ENCODE measurements at regions not wholly inside any gene's neighbourhood (a gene's known extent, or its start where the extent isn't known, plus 50 kb on each side); places are given as distances from the start of the nearest gene placed in this dataset.
"Not testable (repeated sequence)": the region's sequence is repeated elsewhere in the genome, so short reads cannot be mapped to it uniquely, and the experiment has no call there.

DNA sequence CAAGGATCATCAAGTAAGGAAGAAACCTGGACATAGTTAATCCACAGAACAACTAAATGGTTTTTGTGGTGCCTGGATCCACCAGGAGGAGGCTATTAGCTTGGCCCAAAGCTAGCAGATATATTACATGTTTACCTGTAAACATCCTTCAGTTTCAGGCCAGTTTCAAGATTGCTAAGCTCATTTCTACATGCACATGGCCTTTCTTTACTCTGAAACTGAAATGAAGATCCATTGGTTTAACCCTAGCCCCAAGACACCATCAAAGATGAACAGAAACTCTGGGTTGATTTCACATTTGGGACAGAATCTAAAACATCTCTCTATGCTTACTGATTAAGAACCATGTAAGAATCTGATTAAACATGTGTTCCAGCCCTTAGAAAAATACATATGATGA lies 611.8 kb downstream of the TLE1 start:
- DNase-seq (ENCODE audit: low read depth) = no peak

DNA sequence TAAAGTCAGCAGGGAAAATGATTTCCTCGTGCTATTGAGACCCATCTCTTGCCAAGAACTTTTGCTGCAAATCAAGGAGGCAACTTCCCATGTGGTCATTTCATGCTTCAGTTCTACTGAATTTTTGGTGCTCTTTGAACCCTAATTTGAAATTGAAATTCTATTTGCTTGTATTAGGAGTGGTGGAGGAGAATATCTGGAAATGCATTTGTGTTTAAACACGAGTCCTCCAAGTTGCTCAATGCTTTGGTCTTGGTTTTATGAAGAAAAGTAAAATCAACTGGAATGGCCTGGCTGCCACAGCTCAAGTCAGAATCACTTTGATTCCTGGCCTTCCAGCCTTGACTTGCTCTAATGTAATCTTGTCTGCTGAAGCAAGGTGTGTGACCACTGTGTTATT lies 613.2 kb downstream of the TLE1 start:
- no peak for DNase-seq (ENCODE audit: low read depth)

DNA sequence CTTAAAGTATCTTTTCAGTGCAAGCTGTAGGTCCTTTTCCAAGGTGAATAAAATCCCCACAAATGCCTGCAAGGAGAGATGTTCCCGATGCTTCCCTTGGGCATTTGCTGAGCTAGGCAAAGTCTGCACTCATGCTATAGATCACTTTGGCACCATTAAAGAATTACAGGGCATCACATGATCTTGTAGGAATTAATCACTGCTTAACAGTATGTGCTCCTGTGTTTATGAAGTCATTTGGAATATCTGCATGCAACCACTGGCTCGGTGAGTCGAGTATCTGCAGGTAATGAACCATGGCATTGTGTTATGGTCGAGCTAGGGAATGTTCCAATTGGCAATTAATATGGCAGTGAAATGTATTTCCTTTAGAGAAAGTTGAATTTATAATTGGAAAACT lies 615.1 kb downstream of the TLE1 start:
- DNase-seq (ENCODE audit: low read depth) = no peak

DNA sequence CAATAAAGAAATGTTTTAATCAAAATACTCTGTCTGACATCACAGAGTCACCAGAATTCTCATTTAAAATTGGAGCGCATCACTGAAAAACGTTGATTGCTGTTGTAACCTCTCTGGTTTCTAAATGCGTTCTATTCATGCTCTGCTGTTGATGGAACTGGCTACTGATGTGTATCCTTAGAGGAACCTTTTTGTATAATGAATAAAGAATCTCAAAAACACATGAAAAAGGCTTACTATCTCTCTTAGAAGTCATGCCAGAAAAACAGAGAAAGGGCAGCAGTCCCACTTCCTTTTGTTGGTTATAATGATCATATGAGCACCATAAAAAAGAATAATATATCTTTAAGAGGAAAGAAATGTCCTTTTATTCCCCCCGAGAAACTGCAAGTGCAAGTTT lies 615.5 kb downstream of the TLE1 start:
- DNase-seq (ENCODE audit: low read depth) = no peak

DNA sequence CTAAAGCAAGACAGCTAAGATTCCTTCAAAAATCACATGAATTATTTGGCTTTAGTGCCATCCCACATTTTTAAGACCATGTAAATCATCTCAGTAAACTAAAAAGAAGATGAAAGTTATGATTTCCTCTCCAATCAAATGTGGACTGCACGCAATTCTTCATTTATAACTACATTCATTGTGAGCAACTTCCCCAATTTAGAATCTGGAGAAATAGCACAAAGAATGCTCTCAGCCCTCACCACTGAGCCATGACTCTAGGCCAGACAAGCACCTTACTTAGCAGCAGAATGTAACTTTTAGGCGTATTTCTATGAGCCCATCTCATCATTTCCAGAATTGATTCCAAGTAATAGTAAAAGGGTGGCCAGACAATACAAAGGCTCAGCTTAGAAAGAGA lies 616.6 kb downstream of the TLE1 start:
- DNase-seq (ENCODE audit: low read depth) = no peak

DNA sequence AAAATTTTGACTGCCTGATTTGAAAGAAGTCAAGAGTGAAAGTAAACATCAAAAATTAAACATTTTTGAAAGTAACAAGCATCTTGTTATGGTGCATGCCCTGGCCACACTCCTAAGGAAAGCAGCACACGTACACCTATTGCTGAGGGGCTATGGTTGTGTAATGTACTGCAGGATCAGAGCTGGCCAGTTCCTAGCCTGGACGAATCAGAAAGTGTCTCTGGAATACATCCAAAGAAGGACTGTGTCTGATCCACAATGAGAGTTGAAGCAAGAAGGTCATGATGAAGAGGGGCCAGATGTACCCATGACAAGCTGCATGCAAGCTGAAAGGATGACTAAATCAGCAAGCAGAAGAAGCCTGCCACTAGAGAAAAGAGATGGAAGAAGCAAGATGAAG lies 618.2 kb downstream of the TLE1 start:
- peak; percentile 59 for DNase-seq (ENCODE audit: low read depth)

DNA sequence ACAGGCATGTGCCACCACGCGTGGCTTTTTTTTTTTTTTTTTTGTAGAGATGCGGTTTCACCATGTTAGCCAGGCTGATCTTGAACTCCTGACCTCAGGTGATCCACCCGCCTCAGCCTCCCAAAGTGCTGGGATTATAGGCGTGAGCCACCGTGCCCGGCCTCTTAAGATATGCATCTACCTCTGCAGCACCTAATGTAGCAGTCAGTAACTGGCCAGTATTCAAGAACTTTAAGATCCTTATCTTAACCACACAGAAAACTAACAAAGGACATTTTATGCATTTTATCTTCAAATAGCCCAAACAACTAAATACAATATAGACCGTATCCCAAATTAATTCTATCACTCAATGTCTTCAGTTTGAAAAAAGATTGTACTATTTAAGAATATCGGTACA lies 618.7 kb downstream of the TLE1 start:
- DNase-seq (ENCODE audit: low read depth) = no peak

DNA sequence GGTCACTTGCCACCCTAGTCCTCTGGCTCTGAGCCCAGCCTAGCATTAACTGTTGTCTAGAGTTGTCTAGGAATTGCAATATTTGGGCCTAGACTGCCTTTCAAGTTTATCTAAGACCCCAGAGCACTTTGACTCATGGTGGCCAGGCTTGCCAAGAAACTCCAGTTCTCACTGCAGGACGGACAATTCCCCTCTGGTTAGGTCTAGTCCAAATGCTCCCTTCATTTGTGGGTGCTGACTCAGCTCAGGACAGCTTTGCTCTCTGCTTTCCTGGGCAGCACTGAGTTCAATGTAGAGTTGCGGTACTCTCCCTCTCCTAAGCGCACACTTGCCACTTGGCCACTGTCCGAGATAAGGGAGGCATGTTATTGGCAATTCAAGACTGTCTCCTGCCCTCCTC lies 619.4 kb downstream of the TLE1 start:
- DNase-seq (ENCODE audit: low read depth) = peak; percentile 49

DNA sequence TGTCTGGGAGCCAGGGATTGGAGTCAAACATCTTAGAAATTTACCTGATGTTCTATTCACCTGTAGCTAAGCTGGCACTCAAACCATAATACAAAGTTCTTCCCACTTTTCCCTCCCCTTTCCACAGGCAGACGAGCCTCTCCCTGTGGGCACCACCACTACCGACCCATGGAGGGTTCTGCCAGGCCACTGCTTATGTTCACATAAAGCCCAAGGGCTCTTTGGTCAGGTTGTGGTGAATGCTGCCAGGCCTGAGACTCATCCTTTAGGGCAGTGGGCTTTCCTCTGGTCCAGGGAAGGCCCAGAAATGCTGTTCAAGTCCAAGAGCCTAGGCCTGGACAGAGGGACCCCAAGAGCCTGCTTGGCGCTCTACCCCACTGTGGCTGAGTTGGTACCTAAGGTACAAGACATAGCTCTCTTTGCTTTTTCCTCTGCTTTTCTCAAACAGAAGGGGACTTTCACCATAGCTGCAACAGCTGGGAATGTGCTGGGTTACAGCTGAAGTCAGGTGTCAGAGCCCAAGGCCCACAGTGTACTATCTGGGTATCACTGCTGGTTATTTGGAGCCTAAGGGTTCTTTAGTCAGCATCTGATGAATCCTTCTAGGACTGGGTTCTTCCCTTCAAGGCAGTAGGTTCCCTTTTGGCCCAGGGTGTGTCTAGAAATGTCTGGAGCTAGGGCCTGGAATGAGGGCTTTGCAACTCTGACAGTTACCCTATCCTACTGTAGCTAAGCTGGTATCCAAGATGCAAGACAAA lies 620.1 kb downstream of the TLE1 start:
- peak; percentile 36 for DNase-seq (ENCODE audit: low read depth)

DNA sequence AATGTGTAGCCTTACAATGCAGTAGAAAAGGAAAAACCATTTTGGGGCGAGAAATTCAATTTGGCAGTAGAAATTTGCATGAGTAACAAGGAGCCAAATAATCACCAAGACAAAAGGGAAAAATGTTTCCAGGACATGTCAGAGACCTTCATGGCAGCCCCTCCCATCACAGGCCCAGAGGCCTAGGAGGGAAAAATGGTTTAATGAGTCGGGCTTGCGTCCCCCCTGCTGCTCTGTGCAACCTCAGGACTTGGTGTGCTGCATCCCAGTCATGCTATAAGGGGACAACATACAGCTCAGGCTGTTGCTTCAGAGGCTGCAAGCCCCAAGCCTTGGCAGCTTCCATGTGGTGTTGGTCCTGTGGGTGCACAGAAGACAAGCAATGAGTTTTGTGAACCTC lies 626.4 kb downstream of the TLE1 start:
- not testable (repeated sequence) for DNase-seq (ENCODE audit: low read depth)

DNA sequence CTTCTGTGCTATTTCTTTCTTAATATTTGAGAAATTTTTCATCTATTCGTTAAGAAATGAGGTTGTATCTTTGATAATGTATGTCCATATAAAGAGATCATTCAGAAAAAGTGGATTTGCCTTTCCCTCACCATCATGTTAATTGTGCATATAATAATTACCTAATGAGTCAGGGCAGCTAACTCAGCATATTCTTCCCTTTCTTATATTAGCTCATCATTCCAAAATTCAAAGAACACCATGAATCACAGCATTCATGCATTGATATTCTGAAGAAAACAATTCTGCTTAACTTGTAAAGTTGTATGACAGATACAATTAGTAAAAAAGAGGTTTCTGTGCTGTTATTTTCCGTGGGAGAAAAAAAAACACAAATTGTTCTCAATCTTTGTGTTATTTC lies 630.6 kb downstream of the TLE1 start:
- DNase-seq (ENCODE audit: low read depth) = no peak

DNA sequence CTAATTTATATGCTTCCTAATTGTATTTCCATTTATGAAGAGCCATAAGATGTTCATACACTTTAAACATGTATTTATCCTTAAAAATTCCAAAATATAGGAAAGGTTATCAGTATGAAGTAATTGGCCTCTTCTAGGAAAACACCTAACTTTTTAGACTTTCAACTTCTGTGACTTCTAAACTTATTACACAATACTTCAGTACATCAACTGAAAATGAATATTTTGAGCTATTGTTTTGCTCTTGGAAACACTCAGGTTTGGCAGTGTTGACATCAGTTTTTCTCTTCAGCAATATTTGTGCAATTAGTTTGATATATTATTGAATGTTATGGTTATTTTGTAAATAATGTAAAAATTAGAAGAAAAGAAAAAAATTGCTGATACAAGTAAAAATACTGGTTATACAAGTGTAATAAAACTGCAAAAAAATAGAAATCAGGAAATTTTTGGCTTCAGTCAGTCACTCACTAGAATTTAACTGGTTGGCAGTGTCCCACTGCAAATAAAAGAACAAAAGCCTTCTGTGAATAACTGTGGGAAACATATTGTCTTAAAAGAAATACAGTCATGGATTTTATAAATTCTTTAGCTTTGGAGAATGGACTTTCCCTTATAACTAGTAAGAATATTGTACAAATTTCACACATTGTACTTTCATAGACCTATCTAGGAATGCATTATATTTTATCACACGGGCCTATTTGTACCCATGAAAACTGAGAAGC lies 635.9 kb downstream of the TLE1 start:
- no peak for DNase-seq (ENCODE audit: low read depth)

DNA sequence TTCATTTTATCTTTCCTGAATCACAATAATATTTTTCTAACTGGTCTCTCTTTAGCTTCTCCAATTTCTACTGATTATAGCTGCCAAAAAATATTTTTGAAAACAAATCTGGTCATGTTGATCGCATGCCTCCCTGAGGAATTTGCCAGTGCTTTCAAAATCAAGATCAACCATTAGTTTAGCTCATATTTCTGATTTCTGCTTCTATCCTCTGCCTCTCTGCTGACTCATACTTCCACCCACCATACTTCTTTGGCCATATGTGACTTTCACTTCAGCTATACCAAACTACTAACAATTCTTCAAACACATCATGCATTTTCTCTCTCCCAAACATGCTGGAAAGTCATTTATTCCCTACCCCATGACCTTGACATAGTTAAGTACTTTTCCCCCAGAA lies 636.5 kb downstream of the TLE1 start:
- peak; percentile 61 for DNase-seq (ENCODE audit: low read depth)

DNA sequence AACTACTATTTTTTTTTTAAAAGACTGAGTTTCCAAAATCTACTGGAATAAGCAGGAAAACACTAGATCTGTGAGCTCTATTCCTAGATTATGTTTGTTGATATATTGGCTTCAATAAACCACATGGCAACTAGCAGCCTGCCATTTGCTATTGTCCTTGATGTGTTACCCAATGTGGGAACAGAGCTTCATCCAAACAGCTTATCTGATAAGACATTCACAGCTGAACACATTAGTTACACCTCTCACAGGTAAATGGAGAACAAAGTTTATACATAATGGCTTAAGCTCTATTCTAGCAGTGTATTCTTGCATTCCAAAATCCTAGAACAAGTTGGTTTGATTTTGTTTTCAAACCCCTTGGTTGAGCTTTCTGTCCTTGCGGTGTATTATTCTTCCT lies 642.1 kb downstream of the TLE1 start:
- DNase-seq (ENCODE audit: low read depth) = no peak

DNA sequence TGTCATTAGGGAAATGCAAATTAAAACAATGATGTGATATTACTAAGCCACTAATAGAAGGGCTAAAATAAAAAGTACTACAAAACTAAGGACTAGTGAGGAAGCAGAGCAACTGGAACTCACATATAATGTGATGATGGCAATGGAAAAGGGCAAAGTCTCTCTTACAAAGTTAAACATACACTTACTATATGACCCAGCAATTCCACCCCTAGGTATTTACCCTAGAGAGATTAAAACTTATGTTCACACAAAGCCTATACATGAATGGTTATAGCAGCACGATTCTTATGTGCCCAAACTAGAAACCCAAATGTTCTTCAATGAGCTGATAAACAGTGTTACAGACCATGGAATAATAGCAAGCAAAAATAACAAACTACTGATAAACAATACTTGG lies 643.7 kb downstream of the TLE1 start:
- no peak for DNase-seq (ENCODE audit: low read depth)

DNA sequence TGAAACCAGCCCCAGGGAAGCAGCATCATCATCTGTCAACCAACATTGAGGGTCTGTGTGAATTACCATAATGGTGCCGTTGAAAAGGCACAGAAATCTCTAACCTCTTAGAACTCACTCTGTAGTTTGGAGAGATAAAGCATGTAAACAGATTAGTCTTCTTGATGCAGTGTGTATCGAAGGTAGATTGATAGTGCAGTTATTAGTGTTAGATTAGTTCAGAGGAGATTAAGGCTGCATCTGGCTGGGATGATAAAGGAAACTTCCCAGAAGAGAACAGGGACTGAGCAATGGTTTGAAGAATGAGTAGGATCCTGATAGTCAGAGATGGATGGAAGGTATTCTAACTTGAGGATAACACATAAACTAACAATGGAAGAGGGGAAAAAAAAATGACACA lies 651.5 kb downstream of the TLE1 start:
- no peak for DNase-seq (ENCODE audit: low read depth)

DNA sequence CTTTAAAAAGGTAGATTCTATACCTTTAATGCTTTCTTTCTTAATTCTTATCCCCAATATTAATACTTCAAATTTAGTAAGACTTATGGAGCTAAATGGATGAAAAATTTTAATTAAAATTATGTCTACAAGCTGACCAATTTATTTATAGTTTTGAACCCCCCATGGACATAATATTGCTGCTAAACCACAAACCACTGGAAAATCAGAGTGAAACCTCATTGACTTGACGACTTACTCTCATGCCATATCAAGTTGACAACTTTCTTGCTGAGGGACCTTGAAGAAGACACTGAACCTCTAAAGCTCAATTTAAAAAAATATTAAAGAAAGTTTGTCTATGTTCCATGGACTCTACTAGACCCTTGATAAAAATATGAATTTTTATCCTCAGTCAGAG lies 653.7 kb downstream of the TLE1 start:
- no peak for DNase-seq (ENCODE audit: low read depth)

DNA sequence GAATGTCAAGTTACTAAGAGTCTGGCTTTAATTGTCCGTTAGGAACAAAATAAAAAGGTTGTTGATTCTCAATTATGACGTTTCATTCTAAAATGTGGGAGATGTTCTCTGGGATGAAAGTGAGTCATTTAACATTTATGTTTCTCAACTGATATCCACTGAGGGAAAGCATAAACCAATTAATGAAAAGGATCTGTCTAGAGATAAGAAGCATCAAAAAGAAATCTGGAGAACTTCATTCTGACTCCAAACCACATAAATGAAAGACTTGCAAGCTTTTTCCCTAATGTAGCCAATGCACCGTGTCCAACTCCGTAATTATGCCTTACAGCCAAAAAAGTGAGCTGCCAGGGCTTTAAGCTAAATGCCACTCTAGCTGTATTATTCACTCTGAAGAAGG lies 654.2 kb downstream of the TLE1 start:
- DNase-seq (ENCODE audit: low read depth) = peak; percentile 61

DNA sequence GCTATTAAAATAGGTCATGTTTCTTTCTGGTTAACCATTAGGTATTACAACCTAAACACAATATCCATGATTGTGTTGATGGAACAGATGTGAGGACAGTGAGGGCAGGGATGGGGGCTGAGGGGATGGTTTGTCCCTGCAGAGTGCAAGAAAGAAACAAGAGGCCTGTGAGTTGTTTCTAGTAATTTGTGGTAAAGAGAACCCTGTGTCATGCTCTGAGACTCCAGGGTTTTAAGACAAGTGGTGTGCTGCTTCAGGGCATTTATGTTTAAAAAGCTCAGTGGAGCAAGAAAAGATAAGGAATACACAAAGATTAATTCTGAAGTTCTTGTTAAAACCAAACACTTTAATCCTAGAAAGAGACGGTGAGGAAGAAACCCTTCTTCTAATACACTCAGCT lies 656.5 kb downstream of the TLE1 start:
- DNase-seq (ENCODE audit: low read depth) = peak; percentile 46

DNA sequence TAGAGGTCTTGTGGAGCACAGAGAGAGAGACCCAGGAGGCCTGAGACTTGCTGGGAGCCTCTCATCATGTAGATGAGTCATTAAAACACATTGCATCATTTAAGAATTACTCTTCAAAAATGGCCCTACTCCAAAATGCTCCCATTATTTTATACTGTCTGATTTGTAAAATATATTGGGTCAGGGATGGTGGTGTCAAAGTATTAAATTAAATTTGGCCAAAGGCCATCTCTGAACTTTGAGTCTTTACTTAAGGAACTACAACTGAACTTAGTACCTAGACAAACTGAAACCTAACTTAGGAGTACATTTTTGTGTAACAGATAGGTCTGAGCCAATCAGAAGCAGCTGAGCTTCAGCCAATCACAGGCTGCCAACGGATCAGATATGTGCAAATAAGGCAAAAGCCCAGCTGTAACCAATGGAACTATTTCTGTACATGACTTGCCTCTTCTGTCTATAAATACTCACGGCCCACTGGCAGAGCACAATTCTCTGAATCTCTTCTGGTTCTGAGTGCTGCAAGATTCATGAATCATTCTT lies 657.2 kb downstream of the TLE1 start:
- peak; percentile 75 for DNase-seq (ENCODE audit: low read depth)

DNA sequence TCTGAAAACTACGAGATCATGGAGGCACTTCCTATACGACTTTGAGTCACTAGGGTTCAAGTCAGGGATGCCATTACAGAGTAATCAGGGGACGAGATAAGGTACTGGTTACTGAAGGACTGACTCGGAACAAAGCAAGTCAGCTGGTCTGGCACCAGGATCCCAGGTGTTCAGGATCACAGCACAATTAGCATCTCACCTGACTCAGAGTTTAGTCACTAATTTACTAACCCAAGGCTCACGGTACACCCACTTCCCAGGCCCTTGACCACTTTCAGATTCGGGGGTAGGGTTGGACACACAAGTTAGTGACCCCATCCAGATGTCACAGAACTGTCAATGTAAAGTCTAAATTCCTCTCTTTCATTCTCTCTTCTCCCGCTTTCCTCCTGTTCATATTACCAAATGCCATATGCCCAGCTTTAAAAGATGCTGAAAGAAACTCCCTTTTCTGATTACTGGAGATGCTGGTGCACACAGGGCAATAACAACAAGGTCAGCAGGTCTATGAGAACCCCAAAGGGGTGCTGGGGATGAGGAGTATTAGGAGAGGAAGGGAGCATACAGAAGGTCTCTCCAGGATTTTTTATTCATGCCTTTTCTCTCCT lies 657.8 kb downstream of the TLE1 start:
- no peak for DNase-seq (ENCODE audit: low read depth)

DNA sequence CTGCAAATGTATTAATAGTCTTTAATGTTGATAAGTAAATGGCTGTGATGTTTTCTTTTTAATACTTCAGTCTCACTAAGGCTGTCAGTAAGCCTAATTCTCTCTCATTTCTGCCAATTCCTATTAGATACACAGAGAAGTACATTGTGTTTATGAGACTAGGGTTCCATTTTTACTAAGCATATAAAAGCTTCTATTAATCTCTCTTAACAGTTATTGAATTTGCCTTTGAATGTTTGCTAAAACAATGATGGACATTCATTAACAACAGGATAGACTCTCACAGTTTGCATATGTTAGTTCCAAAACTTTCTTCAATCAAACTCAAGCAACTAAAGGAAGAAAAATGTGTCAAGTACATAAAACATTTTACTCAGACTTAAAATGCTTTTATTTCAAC lies 659.3 kb downstream of the TLE1 start:
- no peak for DNase-seq (ENCODE audit: low read depth)

DNA sequence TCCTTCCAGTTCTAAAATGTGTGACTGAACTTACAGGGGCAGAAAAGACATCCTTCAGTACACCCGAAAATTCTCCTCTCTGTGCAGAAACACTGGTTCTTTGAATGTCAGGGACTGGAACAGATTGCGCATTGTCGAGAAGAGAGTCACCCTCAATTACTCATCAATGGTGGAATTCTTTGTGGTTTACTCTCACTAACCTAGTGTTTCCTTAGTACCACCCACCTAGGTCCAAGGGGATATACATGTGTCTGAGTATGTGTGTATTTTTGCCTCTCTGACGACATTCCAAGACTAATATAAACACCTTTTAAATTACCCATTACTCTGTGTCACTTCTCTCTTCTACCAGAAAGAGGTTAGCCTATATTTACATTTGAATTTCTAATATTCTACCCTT lies 660.8 kb downstream of the TLE1 start:
- DNase-seq (ENCODE audit: low read depth) = peak; percentile 95
